ENCODE measurements at regions not wholly inside any gene's neighbourhood (a gene's known extent, or its start where the extent isn't known, plus 50 kb on each side); places are given as distances from the start of the nearest gene placed in this dataset.
A peak's percentile ranks its signal among the peaks of the same experiment; 100 is the strongest.

GRCh38 chr4:20354120-20354519 lies 102.4 kb downstream of the SLIT2 start:
- DNase-seq = no peak

GRCh38 chr4:20356565-20356964 lies 104.9 kb downstream of the SLIT2 start:
- DNase-seq = no peak

GRCh38 chr4:20358110-20358509 lies 106.4 kb downstream of the SLIT2 start:
- DNase-seq = no peak

GRCh38 chr4:20359692-20360091 lies 108.0 kb downstream of the SLIT2 start:
- no peak for DNase-seq

- DNase-seq = no peak
Measured at GRCh38 chr4:20362148-20362547, 110.4 kb downstream of the SLIT2 start.

- DNase-seq = no peak
Measured at GRCh38 chr4:20364969-20365368, 113.3 kb downstream of the SLIT2 start.

GRCh38 chr4:20367446-20367845 lies 115.7 kb downstream of the SLIT2 start:
- no peak for DNase-seq

GRCh38 chr4:20368926-20369325 lies 117.2 kb downstream of the SLIT2 start:
- DNase-seq = no peak

- DNase-seq = no peak
Measured at GRCh38 chr4:20370274-20370673, 118.6 kb downstream of the SLIT2 start.

GRCh38 chr4:20376070-20376469 lies 124.4 kb downstream of the SLIT2 start:
- DNase-seq = no peak

GRCh38 chr4:20378181-20378580 lies 126.5 kb downstream of the SLIT2 start:
- DNase-seq = no peak

GRCh38 chr4:20381005-20381404 lies 129.3 kb downstream of the SLIT2 start:
- DNase-seq = no peak

GRCh38 chr4:20383283-20383682 lies 131.6 kb downstream of the SLIT2 start:
- no peak for DNase-seq

- no peak for DNase-seq
Measured at GRCh38 chr4:20383969-20384368, 132.3 kb downstream of the SLIT2 start.

- no peak for DNase-seq
Measured at GRCh38 chr4:20384456-20384855, 132.8 kb downstream of the SLIT2 start.

GRCh38 chr4:20386001-20386740 lies 134.5 kb downstream of the SLIT2 start:
- DNase-seq = no peak

GRCh38 chr4:20386906-20387305 lies 135.2 kb downstream of the SLIT2 start:
- DNase-seq = no peak

GRCh38 chr4:20391198-20391597 lies 139.5 kb downstream of the SLIT2 start:
- no peak for DNase-seq

- no peak for DNase-seq
Measured at GRCh38 chr4:20391912-20392311, 140.2 kb downstream of the SLIT2 start.

GRCh38 chr4:20393486-20394100 lies 141.9 kb downstream of the SLIT2 start:
- DNase-seq = no peak

GRCh38 chr4:20394512-20394911 lies 142.8 kb downstream of the SLIT2 start:
- DNase-seq = no peak

- peak; percentile 5 for DNase-seq
Measured at GRCh38 chr4:20395160-20395773, 143.6 kb downstream of the SLIT2 start.

- no peak for DNase-seq
Measured at GRCh38 chr4:20403290-20403689, 151.6 kb downstream of the SLIT2 start.

- no peak for DNase-seq
Measured at GRCh38 chr4:20403846-20404245, 152.1 kb downstream of the SLIT2 start.

Measured in stimulated activated CD4-positive, alpha-beta T cell treated with anti-CD3 and anti-CD28 coated beads, Interleukin-1b, Interleukin-23, amount 100 ng/mL, for 48 hours (primary cell).